NCI-H2196 (cell line): ENCODE measurements at regions not wholly inside any gene's neighbourhood (a gene's known extent, or its start where the extent isn't known, plus 50 kb on each side); places are given as distances from the start of the nearest gene placed in this dataset.
"Not testable (repeated sequence)": the region's sequence is repeated elsewhere in the genome, so short reads cannot be mapped to it uniquely, and the experiment has no call there.

Experiments used
- DNase-seq: peaks from one replicate; lab custom pipeline; 2025; ENCODE audit not compliant: unreplicated experiment; lab: John Stamatoyannopoulos, UW

- no peak for DNase-seq
These were observed 134.8 kb downstream of the ADCYAP1 start for GRCh38 chr18:1039421-1039820.

- not testable (repeated sequence) for DNase-seq
These were observed 138.4 kb downstream of the ADCYAP1 start for GRCh38 chr18:1043039-1043438.

- DNase-seq: no peak
These were observed 141.0 kb downstream of the ADCYAP1 start for GRCh38 chr18:1045658-1046057.

GRCh38 chr18:1047406-1047805 is 142.7 kb downstream of the ADCYAP1 start:
- no peak for DNase-seq

- no peak for DNase-seq
These were observed 143.4 kb downstream of the ADCYAP1 start for GRCh38 chr18:1048032-1048431.

GRCh38 chr18:1049173-1049572 is 144.5 kb downstream of the ADCYAP1 start:
- no peak for DNase-seq

- DNase-seq: no peak
These were observed 145.5 kb downstream of the ADCYAP1 start for GRCh38 chr18:1050012-1050657.

- DNase-seq: no peak
These were observed 147.6 kb downstream of the ADCYAP1 start for GRCh38 chr18:1052301-1052700.

- DNase-seq: no peak
These were observed 149.0 kb downstream of the ADCYAP1 start for GRCh38 chr18:1053331-1054315.

- DNase-seq: no peak
These were observed 151.7 kb downstream of the ADCYAP1 start for GRCh38 chr18:1056404-1056803.

GRCh38 chr18:1057367-1057766 is 152.7 kb downstream of the ADCYAP1 start:
- DNase-seq: no peak

GRCh38 chr18:1062588-1062987 is 157.9 kb downstream of the ADCYAP1 start:
- DNase-seq: no peak

- peak; percentile 84 for DNase-seq
These were observed 170.7 kb downstream of the ADCYAP1 start for GRCh38 chr18:1075322-1075721.

GRCh38 chr18:1075876-1076275 is 171.2 kb downstream of the ADCYAP1 start:
- no peak for DNase-seq

- no peak for DNase-seq
These were observed 173.6 kb downstream of the ADCYAP1 start for GRCh38 chr18:1078301-1078700.

GRCh38 chr18:1083675-1084074 is 179.0 kb downstream of the ADCYAP1 start:
- DNase-seq: not testable (repeated sequence)

GRCh38 chr18:1090758-1091157 is 186.1 kb downstream of the ADCYAP1 start:
- no peak for DNase-seq

- no peak for DNase-seq
These were observed 187.6 kb downstream of the ADCYAP1 start for GRCh38 chr18:1092228-1092627.

- DNase-seq: no peak
These were observed 189.7 kb downstream of the ADCYAP1 start for GRCh38 chr18:1094409-1094808.

GRCh38 chr18:1097991-1098735 is 193.5 kb downstream of the ADCYAP1 start:
- not testable (repeated sequence) for DNase-seq

GRCh38 chr18:1102848-1103247 is 198.2 kb downstream of the ADCYAP1 start:
- DNase-seq: no peak
